ENCODE measurements at regions not wholly inside any gene's neighbourhood (a gene's known extent, or its start where the extent isn't known, plus 50 kb on each side); places are given as distances from the start of the nearest gene placed in this dataset.

- TF ChIP-seq CTCF (IDR thresholded peaks at IDR 0.05 in 4 of 5, conservative IDR thresholded peaks at IDR 0.05 in 1 of 5) (no peak), POLR2A (IDR thresholded peaks at IDR 0.05) (no peak)
Observed at GRCh38 chr2:219946021-219946420, 318.6 kb downstream of the SLC4A3 start.

Data from gastrocnemius medialis (tissue), 4 donors.